CD14-positive monocyte (primary cell): ENCODE measurements at regions not wholly inside any gene's neighbourhood (a gene's known extent, or its start where the extent isn't known, plus 50 kb on each side); places are given as distances from the start of the nearest gene placed in this dataset.

ENCODE experiments used
- DNase-seq, 3 donors: peaks; one replicate each; pipeline ENCODE4 v3.0.0-alpha.2; 2011 to 2022
- H2AFZ ChIP-seq: 2 replicates; pipeline ENCODE4 v1.6.0; 2012; ENCODE audit warnings: mild to moderate bottlenecking, low read depth, low read length, inconsistent platforms; ENCODE audit not compliant: insufficient read depth, poor library complexity, severe bottlenecking
- H3K27ac ChIP-seq, 2 donors: 1 replicate in 1 of 2; 2 replicates in 1 of 2; pipeline ENCODE4 v1.5.1; 2012 to 2013; ENCODE audit warnings: low read length in 2 of 2, control low read depth in 1 of 2, inconsistent platforms in 1 of 2, low read depth in 1 of 2, mild to moderate bottlenecking in 1 of 2
- H3K27me3 ChIP-seq, 2 donors: one replicate each; pipeline versions ENCODE4 v1.6.0 to v1.6.1; 2011 to 2013; ENCODE audit warnings: low read length in 2 of 2; ENCODE audit not compliant: control insufficient read depth in 2 of 2, insufficient read depth in 2 of 2
- H3K36me3 ChIP-seq, 2 donors: replicated peaks in 1 of 2; 1 replicate in 1 of 2; 2 replicates in 1 of 2; pipeline versions ENCODE4 v1.5.1 to v1.6.1; 2012 to 2013; ENCODE audit warnings: low read length in 2 of 2, control low read depth in 1 of 2, inconsistent platforms in 1 of 2, mild to moderate bottlenecking in 1 of 2; ENCODE audit not compliant: insufficient read depth in 2 of 2, control insufficient read depth in 1 of 2
- H3K4me1 ChIP-seq, 2 donors: 1 replicate in 1 of 2; 2 replicates in 1 of 2; pipeline versions ENCODE4 v1.5.1 to v1.6.1; 2012 to 2013; ENCODE audit warnings: low read length in 2 of 2, control low read depth in 1 of 2, inconsistent platforms in 1 of 2, mild to moderate bottlenecking in 1 of 2, moderate library complexity in 1 of 2; ENCODE audit not compliant: insufficient read depth in 2 of 2, control insufficient read depth in 1 of 2
- H3K4me2 ChIP-seq: replicated peaks from 2 replicates; pipeline ENCODE3; 2012; ENCODE audit warnings: low read length, moderate library complexity, mild to moderate bottlenecking; ENCODE audit not compliant: poor library complexity, severe bottlenecking; ENCODE audit errors: extremely low read depth
- H3K4me3 ChIP-seq, 3 experiments: fragments of 200-600 bp in 1 of 3; sonication (generic) in 1 of 3; replicated peaks in 1 of 3; 1 replicate in 2 of 3; 2 replicates in 1 of 3; pipeline ENCODE4 v1.5.1; 2011 to 2013; ENCODE audit warnings: low read length in 3 of 3, mild to moderate bottlenecking in 3 of 3, control low read depth in 2 of 3, low read depth in 2 of 3, inconsistent platforms in 1 of 3, moderate library complexity in 1 of 3
- H3K79me2 ChIP-seq: 2 replicates; pipeline ENCODE4 v1.6.0; 2012; ENCODE audit warnings: mild to moderate bottlenecking, control low read depth, inconsistent platforms, low read length, moderate library complexity; ENCODE audit not compliant: insufficient read depth
- H3K9ac ChIP-seq: 2 replicates; pipeline ENCODE4 v1.6.0; 2017; ENCODE audit warnings: low read length, mild to moderate bottlenecking; ENCODE audit not compliant: insufficient read depth, poor library complexity, severe bottlenecking
- H3K9me3 ChIP-seq, 2 donors: replicated peaks in 1 of 2; 1 replicate in 1 of 2; 2 replicates in 1 of 2; pipeline versions ENCODE4 v1.5.1 to v1.6.1; 2012 to 2013; ENCODE audit warnings: low read length in 2 of 2, control low read depth in 1 of 2; ENCODE audit not compliant: control insufficient read depth in 1 of 2, insufficient read depth in 1 of 2
- H4K20me1 ChIP-seq: 2 replicates; pipeline ENCODE4 v1.6.0; 2012; ENCODE audit warnings: mild to moderate bottlenecking, low read length, control low read depth, moderate library complexity; ENCODE audit not compliant: insufficient read depth
- H3K27ac Mint-ChIP-seq, 7 donors: one replicate each; pipeline ENCODE4 v1.8.0; 2020; ENCODE audit warnings: mild to moderate bottlenecking in 7 of 7, mixed read lengths in 7 of 7, moderate library complexity in 6 of 7, inconsistent platforms in 2 of 7
- H3K27me3 Mint-ChIP-seq, 3 donors: one replicate each; pipeline ENCODE4 v1.8.0; 2021 to 2022; ENCODE audit warnings: low read depth in 3 of 3, mild to moderate bottlenecking in 3 of 3, mixed read lengths in 3 of 3, moderate library complexity in 3 of 3, inconsistent platforms in 1 of 3
- H3K36me3 Mint-ChIP-seq, 2 donors: one replicate each; pipeline ENCODE4 v1.8.0; 2020; ENCODE audit warnings: mixed read lengths in 2 of 2, inconsistent platforms in 1 of 2, mild to moderate bottlenecking in 1 of 2
- H3K4me1 Mint-ChIP-seq: one replicate; pipeline ENCODE4 v1.8.0; 2020; ENCODE audit warnings: mild to moderate bottlenecking, mixed read lengths
- H3K4me3 Mint-ChIP-seq, 2 donors: one replicate each; pipeline ENCODE4 v1.8.0; 2020; ENCODE audit warnings: mild to moderate bottlenecking in 2 of 2, mixed read lengths in 2 of 2, moderate library complexity in 1 of 2
- H3K9me3 Mint-ChIP-seq, 7 donors: one replicate each; pipeline ENCODE4 v1.8.0; 2020 to 2022; ENCODE audit warnings: mixed read lengths in 7 of 7, mild to moderate bottlenecking in 6 of 7, moderate library complexity in 6 of 7, inconsistent platforms in 2 of 7
- CTCF ChIP-seq: fragments of 200-600 bp; IDR thresholded peaks from one replicate; pipeline ENCODE4 v1.8.0; 2022; ENCODE audit warnings: antibody characterized with exemption, mild to moderate bottlenecking
- WGBS: methylation state at CpG from one replicate; pipeline ENCODE4 v1.1.5; 2013; ENCODE audit warnings: missing lambda C conversion rate; ENCODE audit not compliant: insufficient coverage; 5-methylcytosine and 5-hydroxymethylcytosine counted together
- intact Hi-C, 2 donors: fragments of 100-400 bp; cut with micrococcal nuclease; formaldehyde crosslinking; loops; one replicate each; pipeline versions ENCODE4 v1.15.0 to v1.15.1; 2023

GRCh38 chr4:160498211-160498610 is 1395.3 kb downstream of the RAPGEF2 start:
- no peak overlapping the region for H3K4me2 ChIP-seq
- no peak for TF ChIP-seq CTCF
- no peak overlapping the region for H3K27ac Mint-ChIP-seq

GRCh38 chr4:160505724-160506123 is 1402.8 kb downstream of the RAPGEF2 start:
- no peaks in the 10 kb centered on the region for H3K4me1 Mint-ChIP-seq
- no peak for DNase-seq
- H3K27ac ChIP-seq: no peak overlapping the region
- H3K36me3 ChIP-seq: no peaks in the 10 kb centered on the region
- H2AFZ ChIP-seq: no peak overlapping the region
- H3K4me3 ChIP-seq: no peak overlapping the region
- H3K9ac ChIP-seq: no peak overlapping the region
- WGBS: 86% methylated on average over 2 of the region's 4 CpGs
- intact Hi-C loops: no loop called here
- H3K27ac Mint-ChIP-seq: no peak overlapping the region
- H3K27me3 Mint-ChIP-seq: no peaks in the 10 kb centered on the region
- no peaks in the 10 kb centered on the region for H3K79me2 ChIP-seq
- H3K9me3 Mint-ChIP-seq: peaks cover 0 to 2% (median 0%) of the 10 kb centered on the region in 7 donors
- TF ChIP-seq CTCF: no peak
- no peaks in the 10 kb centered on the region for H3K27me3 ChIP-seq
- no peak overlapping the region for H3K4me3 Mint-ChIP-seq
- no peaks in the 10 kb centered on the region for H3K9me3 ChIP-seq
- H4K20me1 ChIP-seq: no peaks in the 10 kb centered on the region
- H3K4me2 ChIP-seq: no peak overlapping the region
- no peaks in the 10 kb centered on the region for H3K36me3 Mint-ChIP-seq
- H3K4me1 ChIP-seq: no peaks in the 10 kb centered on the region

More at GRCh38 chr4:160498211-160498610, 1395.3 kb downstream of the RAPGEF2 start:
- Histone ChIP-seq H4K20me1 (no peaks in the 10 kb centered on the region), H3K79me2 (no peaks in the 10 kb centered on the region), H3K27ac (no peak overlapping the region), H3K36me3 (no peaks in the 10 kb centered on the region), H2AFZ (no peak overlapping the region), H3K9me3 (peaks cover 0 to 3% of the 10 kb centered on the region in 2 donors), H3K9ac (no peak overlapping the region), H3K4me1 (no peaks in the 10 kb centered on the region), H3K4me3 (no peak overlapping the region), H3K27me3 (no peaks in the 10 kb centered on the region)
- no peaks in the 10 kb centered on the region for H3K27me3 Mint-ChIP-seq
- no peak for DNase-seq
- intact Hi-C loops: no loop called here
- peaks cover 0 to 6% (median 2%) of the 10 kb centered on the region in 7 donors for H3K9me3 Mint-ChIP-seq
- no peak overlapping the region for H3K4me3 Mint-ChIP-seq
- H3K36me3 Mint-ChIP-seq: no peaks in the 10 kb centered on the region
- WGBS: 98% methylated on average over 4 of the region's 4 CpGs
- no peaks in the 10 kb centered on the region for H3K4me1 Mint-ChIP-seq
